ENCODE measurements at regions not wholly inside any gene's neighbourhood (a gene's known extent, or its start where the extent isn't known, plus 50 kb on each side); places are given as distances from the start of the nearest gene placed in this dataset.

DNA sequence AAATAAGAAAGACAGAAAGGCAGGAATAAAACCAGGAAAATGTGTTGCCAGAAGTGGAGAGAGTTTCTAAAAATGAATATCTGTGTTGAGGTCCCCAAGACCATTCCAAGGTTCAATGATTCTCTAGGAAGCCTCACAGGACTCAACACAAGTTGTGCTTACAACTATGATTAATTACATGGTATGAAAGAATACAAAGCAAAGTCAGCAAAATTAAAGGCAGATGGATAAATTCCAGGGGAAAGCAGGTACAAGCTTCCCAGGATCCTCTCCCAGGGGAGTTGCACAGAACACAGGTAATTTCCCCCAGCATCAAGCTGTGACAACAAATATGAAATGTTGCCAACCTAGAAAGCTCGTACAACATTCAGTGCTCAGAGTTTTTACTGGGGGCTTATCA lies 154.4 kb upstream of the HNMT start:
- TF ChIP-seq, protein P1, sequence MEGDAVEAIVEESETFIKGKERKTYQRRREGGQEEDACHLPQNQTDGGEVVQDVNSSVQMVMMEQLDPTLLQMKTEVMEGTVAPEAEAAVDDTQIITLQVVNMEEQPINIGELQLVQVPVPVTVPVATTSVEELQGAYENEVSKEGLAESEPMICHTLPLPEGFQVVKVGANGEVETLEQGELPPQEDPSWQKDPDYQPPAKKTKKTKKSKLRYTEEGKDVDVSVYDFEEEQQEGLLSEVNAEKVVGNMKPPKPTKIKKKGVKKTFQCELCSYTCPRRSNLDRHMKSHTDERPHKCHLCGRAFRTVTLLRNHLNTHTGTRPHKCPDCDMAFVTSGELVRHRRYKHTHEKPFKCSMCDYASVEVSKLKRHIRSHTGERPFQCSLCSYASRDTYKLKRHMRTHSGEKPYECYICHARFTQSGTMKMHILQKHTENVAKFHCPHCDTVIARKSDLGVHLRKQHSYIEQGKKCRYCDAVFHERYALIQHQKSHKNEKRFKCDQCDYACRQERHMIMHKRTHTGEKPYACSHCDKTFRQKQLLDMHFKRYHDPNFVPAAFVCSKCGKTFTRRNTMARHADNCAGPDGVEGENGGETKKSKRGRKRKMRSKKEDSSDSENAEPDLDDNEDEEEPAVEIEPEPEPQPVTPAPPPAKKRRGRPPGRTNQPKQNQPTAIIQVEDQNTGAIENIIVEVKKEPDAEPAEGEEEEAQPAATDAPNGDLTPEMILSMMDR (IDR thresholded peaks at IDR 0.05): no peak
- no peak for TF ChIP-seq POLR2A (IDR thresholded peaks at IDR 0.05)
